Pancreas (tissue), 10 donors: ENCODE measurements at regions not wholly inside any gene's neighbourhood (a gene's known extent, or its start where the extent isn't known, plus 50 kb on each side); places are given as distances from the start of the nearest gene placed in this dataset.

Experiments
- ATAC-seq, 4 donors: fragments of 200-7000 bp; cut with Tn5 transposase; one replicate each; pipeline versions ENCODE4 v1.8.0 to v1.9.1; 2020; ENCODE audit warnings: mild to moderate bottlenecking in 4 of 4, moderate library complexity in 4 of 4
- DNase-seq, 6 donors: peaks; one replicate each; pipeline ENCODE4 v3.0.0-alpha.2; 2020
- FAIRE-seq: peaks from 2 replicates; lab custom pipeline; 2012; peaks lifted over from hg19 to GRCh38; lab: Jason Lieb, UNC
- H3K27ac ChIP-seq, 4 donors: fragments of 200-600 bp; sonication (generic); 1 replicate in 3 of 4; 2 replicates in 1 of 4; pipeline versions ENCODE4 v1.5.0 to v1.8.0; 2020
- H3K27me3 ChIP-seq, 4 donors: fragments of 200-600 bp; one replicate each; pipeline ENCODE4 v1.8.0; 2021
- H3K36me3 ChIP-seq, 3 donors: fragments of 200-600 bp; sonication (generic) in 1 of 3; one replicate each; pipeline versions ENCODE4 v1.5.0 to v1.8.0; 2020 to 2021
- H3K4me1 ChIP-seq, 3 donors: fragments of 200-600 bp; one replicate each; pipeline ENCODE4 v1.8.0; 2021
- H3K4me3 ChIP-seq, 4 donors: fragments of 200-600 bp; sonication (generic) in 2 of 4; one replicate each; pipeline versions ENCODE4 v1.5.0 to v1.8.0; 2020 to 2021
- H3K9me3 ChIP-seq, 4 donors: fragments of 200-600 bp; one replicate each; pipeline ENCODE4 v1.8.0; 2021
- CTCF ChIP-seq, 4 donors: fragments of 200-600 bp; sonication (generic) in 3 of 4; IDR thresholded peaks; one replicate each; pipeline versions ENCODE4 v1.5.0 to v1.8.0; 2021; ENCODE audit warnings: antibody characterized with exemption in 4 of 4
- WGBS, 2 donors: extraction: QIAGEN DNeasy Blood & Tissue Kit; methylation state at CpG; one replicate each; pipeline ENCODE4 v1.1.7; 2013; 5-methylcytosine and 5-hydroxymethylcytosine counted together
- intact Hi-C, 3 donors: fragments of 100-400 bp; cut with DNase I; formaldehyde crosslinking; loops; one replicate each; pipeline versions ENCODE4 v1.11.1 to v1.14.2; 2022
- donor health status: healthy with polysubstance abuse.
- donor health status: DM: no; HTN: no; CAD: no; lungs with moderate emphysema.
- donor health status: DM: no; HTN: no; CAD: no.
- donor health status: control.
- donor health status: control.
- donor health status: Bipolar disorder and iron deficiency.
- donor health status: DM: yes; HTN: yes; CAD: no.
- donor health status: DM: no; HTN: no; CAD: no.
- donor health status: DM: no; HTN: no; CAD: no.
- donor health status: DM: yes; HTN: yes; CAD: no.

DNA sequence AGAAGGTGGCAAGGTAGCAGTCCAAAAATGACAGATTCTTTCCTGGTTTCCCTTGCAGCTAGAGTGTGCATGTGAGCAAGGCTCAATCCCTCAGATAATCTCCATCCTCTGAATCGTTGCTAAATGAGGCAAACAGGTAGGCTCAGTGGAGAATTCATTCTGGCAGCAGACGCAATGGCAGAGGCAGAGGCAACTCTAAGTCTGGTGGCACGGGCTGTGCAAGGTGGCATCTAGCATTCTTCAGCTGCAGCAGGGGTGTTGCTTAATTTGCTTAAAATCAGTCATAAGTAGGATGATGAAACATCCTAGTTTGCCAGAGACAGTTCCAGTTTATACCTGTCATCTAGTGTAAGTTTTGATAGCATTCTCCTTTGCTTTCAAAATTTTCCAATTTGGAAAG is 391.1 kb upstream of the MEX3C start:
- Histone ChIP-seq H3K4me3 (no peak overlapping the region), H3K4me1 (no peaks in the 10 kb centered on the region), H3K27ac (no peak overlapping the region), H3K9me3 (no peaks in the 10 kb centered on the region), H3K36me3 (no peaks in the 10 kb centered on the region), H3K27me3 (no peaks in the 10 kb centered on the region)
- no peak for TF ChIP-seq CTCF (IDR thresholded peaks at IDR 0.05)
- DNase-seq (no peak), ATAC-seq (no peak), FAIRE-seq (no peak)
- intact Hi-C loops, result no loop called here
- WGBS, 2 donors, result 67 to 79% methylated on average over 3 of the region's 3 CpGs

GRCh38 chr18:51593931-51594330 is 396.4 kb upstream of the MEX3C start:
- ATAC-seq (no peak), FAIRE-seq (no peak), DNase-seq (no peak)
- H3K27me3 ChIP-seq, result no peaks in the 10 kb centered on the region
- H3K36me3 ChIP-seq, result no peaks in the 10 kb centered on the region
- no peaks in the 10 kb centered on the region for H3K4me1 ChIP-seq
- WGBS, 2 donors, result 68 to 75% methylated on average over 2 of the region's 2 CpGs
- no peak for TF ChIP-seq CTCF (IDR thresholded peaks at IDR 0.05)
- H3K4me3 ChIP-seq, result no peak overlapping the region
- intact Hi-C loops, result no loop called here
- no peak overlapping the region for H3K27ac ChIP-seq
- no peaks in the 10 kb centered on the region for H3K9me3 ChIP-seq

- H3K36me3 ChIP-seq, result no peaks in the 10 kb centered on the region
- no peak for ATAC-seq
- intact Hi-C loops, result no loop called here
These were observed 405.6 kb upstream of the MEX3C start for GRCh38 chr18:51603111-51603510.

DNA sequence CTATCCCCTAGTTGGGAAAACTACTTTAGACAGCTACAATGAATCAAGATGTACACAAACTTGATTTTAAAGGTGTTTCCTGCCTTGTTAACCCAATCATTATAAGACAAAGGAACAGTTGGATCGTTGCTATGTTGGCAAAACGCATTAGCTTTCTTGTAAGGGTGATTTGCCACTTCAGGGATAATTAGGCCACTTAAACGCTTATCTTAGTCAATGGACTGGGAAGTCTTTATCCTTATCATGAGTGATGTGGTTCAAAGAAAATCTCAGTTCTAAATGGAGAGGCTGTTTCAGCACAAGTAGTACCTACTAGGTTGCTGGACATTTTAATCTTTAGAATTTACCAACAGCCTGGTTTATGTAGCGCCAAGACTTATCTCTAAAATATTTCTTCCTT is 406.1 kb upstream of the MEX3C start:
- no peak for ATAC-seq
- no peaks in the 10 kb centered on the region for H3K9me3 ChIP-seq
- no peak for FAIRE-seq
- H3K36me3 ChIP-seq, result no peaks in the 10 kb centered on the region
- WGBS, 2 donors, result 41 to 43% methylated on average over 4 of the region's 4 CpGs
- TF ChIP-seq CTCF (IDR thresholded peaks at IDR 0.05), result no peak
- H3K27me3 ChIP-seq, result no peaks in the 10 kb centered on the region
- H3K4me1 ChIP-seq, result no peaks in the 10 kb centered on the region
- DNase-seq, result no peak
- H3K4me3 ChIP-seq, result no peak overlapping the region
- no peak overlapping the region for H3K27ac ChIP-seq
- intact Hi-C loops, result no loop called here

More at GRCh38 chr18:51603111-51603510, 405.6 kb upstream of the MEX3C start:
- Histone ChIP-seq H3K27me3 (no peaks in the 10 kb centered on the region), H3K27ac (no peak overlapping the region), H3K4me1 (no peaks in the 10 kb centered on the region), H3K9me3 (no peaks in the 10 kb centered on the region), H3K4me3 (no peak overlapping the region)
- TF ChIP-seq CTCF (IDR thresholded peaks at IDR 0.05), result no peak
- DNase-seq, result no peak
- no peak for FAIRE-seq

DNA sequence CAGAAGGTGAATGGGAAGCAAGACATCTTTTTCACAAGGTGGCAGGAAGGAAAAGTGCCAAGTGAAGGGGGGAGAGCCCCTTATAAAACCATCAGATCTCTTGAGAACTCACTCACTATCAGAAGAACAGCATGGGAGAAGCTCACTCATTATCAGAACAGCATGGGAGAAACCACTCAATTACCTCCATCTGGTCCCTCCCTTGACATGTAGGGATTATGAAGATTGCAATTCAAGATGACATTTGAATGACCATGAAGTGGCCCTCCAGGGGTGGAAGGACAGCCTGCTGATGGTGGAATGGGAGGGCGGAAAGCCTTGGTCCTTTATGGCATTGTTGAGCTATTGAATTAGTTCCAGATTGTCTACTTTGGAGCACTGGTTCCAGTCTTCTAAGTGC is 413.0 kb upstream of the MEX3C start:
- WGBS, 2 donors, result 84 to 89% methylated on average over 1 of the region's 1 CpG
- intact Hi-C loops, result no loop called here
- no peaks in the 10 kb centered on the region for H3K4me1 ChIP-seq
- DNase-seq (no peak), FAIRE-seq (no peak), ATAC-seq (no peak)
- no peaks in the 10 kb centered on the region for H3K27me3 ChIP-seq
- no peak for TF ChIP-seq CTCF (IDR thresholded peaks at IDR 0.05)
- H3K36me3 ChIP-seq, result no peaks in the 10 kb centered on the region
- no peak overlapping the region for H3K4me3 ChIP-seq
- H3K27ac ChIP-seq, result no peak overlapping the region
- H3K9me3 ChIP-seq, result no peaks in the 10 kb centered on the region
